ENCODE measurements at regions not wholly inside any gene's neighbourhood (a gene's known extent, or its start where the extent isn't known, plus 50 kb on each side); places are given as distances from the start of the nearest gene placed in this dataset.
"Not testable (repeated sequence)": the region's sequence is repeated elsewhere in the genome, so short reads cannot be mapped to it uniquely, and the experiment has no call there.

GRCh38 chr15:77897113-77897895 is 180.2 kb downstream of the TBC1D2B start:
- not testable (repeated sequence) for DNase-seq

GRCh38 chr15:77896147-77897112 is 181.1 kb downstream of the TBC1D2B start:
- DNase-seq, result not testable (repeated sequence)

DNA sequence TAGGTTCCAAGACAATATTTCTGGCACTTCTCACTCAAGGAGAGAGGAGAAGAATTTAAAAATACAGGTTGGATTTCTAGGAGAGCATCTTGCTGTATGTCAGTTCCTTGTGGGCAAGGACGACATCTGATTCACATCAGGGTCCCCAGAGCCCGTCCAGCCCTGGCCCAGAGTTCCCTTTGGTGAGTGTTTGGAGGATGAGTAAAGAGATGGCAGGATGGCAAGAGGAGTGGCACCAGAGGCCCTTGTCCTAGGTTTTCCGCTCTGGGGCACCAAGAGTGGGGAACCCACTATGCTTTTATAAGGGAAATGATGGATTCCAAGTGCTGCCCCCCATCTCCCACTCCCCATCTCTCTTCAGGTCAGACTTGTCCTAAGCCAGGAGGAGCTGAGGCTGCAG is 181.8 kb downstream of the TBC1D2B start:
- no peak for DNase-seq

DNA sequence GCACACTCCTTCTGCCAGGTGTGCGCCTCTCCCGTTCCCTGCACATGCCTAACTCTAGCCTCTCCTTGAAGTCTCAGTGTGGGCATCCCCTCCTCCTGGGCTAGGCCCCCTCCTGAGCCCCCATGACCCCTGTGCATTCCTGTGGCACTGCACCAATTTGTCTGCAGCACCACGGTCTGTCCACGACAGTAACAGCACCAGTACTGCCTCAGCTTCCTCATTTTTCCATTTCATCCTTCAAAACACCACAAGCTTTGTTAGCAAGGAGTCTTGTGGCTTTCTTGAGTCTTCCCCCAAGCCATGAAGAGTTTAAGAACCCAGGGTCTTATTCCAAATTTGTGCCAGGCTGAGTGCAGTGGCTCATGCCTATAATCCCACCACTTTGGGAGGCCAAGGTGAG is 182.4 kb downstream of the TBC1D2B start:
- not testable (repeated sequence) for DNase-seq

GRCh38 chr15:77893671-77894640 is 183.6 kb downstream of the TBC1D2B start:
- not testable (repeated sequence) for DNase-seq

DNA sequence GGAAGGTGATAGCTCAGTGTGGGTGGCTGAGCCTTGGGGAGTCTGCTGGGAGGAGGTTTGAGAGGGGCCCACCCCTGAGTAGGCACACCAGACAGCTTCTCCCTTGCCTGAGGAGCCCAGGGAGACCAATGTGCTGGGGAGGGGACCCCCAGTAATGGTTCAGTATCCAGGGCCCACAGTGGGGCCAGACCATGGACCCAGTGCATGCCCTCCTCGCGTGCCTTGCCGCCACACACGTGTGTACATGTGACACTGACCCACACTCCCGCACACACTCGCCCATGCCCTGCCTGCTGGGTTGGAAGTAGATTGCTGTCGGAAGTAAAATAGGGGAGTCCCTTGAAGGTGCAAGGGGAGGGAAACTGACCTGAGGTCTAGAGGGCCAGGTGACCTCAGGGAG is 184.3 kb downstream of the TBC1D2B start:
- not testable (repeated sequence) for DNase-seq

- DNase-seq, result no peak
Measured at GRCh38 chr15:77892335-77892734, 185.2 kb downstream of the TBC1D2B start.

DNA sequence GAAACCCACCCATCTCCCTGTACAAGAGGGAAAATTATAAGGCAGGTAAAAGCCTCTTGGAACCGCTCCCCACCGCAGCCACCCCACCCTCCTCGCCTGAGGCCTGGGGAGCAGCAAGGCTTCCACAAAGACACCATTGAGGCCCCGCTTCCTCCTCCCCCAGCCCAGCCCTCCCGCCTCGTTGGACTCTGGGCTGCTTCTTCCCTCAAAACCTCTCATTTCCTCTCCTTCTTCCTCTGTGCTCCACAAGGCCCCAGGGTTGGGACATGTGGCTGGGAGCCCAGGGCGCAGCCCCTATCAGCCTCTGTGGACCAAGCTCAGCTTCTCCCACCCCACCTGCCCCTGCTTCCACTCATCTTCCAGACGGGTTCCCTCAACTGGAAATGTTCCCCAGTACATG is 185.6 kb downstream of the TBC1D2B start:
- DNase-seq, result not testable (repeated sequence)

DNA sequence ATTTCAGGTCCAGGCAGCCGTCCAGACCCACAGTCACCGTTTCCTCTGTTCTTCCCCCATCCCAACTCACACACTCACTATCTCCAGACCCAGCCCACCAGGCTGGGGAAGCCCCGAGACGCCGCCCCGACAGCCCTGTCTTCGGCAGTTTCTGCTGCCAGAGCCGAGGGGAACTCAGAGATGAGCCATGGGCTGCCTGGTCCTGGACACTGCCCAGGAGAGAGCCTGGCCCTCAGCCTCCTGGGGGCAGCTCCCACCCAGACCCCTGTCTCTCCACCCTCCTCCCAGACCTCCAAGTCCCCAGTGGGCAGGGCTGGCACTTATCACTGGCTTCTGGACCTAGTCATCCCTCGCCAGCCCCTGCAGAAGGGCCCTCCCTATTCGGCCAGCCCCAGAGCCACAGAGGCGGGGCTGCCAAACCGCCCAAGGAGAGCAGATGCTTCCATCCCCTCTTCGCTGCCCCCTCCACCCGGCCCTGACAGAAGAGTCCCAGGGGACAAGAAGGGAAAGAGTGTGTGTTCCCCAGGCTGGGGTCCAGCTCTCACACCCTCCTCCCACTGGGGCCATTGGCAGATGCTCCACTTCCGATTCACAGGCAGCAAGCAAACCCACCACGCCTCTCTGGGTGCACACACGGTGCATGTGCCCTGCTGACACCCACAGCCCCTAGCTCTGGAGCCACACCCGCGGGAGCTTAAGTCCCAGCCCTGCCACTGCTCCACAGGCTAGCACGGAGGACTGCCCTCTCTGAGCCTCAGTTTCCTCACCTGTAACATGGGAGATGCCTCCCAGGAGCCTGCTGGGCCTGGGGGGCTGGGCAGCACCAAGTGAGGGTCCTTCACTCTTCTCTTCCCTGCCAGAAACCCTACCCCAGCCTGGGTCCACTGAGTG is 186.4 kb downstream of the TBC1D2B start:
- DNase-seq, result not testable (repeated sequence)

DNA sequence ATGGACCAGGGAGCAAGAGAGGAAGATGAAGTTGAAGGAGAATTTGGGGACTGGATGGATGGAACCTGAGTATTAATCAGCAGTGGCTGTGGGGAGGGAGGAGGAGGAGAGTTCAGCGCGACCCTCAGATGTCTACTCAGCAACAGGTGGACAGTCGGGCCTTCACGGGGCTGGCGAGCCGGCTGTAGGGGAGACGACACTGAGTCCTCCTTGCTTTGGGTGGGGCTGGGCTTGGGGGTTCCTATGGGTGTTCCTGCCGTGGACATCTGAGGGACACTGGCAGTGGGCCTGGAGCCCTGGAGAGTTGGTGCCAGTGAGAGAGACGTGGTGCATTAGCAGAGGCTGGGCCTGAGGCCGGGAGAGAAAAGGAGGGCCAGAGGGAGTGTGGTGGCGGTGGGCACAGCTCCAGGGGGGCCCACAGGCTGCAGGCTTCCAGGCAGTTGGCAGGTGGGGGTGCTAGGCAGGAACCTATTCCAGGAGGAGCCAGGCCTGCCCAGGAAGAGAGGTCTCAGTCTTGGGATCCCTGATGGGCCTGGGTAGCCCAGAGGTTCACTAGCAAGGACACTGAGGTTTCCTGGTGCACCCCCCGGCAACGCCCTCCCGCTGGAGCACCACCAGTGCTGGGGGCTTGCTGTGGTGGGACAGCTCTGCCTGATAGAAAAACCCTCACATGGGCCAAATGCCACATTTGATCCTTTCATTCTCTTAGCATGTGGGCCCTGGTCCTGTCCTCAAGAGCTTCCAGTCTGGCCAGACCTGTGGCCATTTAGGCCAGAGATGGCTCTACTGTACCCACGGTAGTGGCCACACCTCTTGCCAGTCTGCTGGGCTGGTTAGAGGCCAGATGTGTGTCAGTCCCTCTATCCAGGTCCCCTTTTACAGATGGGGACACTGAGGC is 187.4 kb downstream of the TBC1D2B start:
- not testable (repeated sequence) for DNase-seq

DNA sequence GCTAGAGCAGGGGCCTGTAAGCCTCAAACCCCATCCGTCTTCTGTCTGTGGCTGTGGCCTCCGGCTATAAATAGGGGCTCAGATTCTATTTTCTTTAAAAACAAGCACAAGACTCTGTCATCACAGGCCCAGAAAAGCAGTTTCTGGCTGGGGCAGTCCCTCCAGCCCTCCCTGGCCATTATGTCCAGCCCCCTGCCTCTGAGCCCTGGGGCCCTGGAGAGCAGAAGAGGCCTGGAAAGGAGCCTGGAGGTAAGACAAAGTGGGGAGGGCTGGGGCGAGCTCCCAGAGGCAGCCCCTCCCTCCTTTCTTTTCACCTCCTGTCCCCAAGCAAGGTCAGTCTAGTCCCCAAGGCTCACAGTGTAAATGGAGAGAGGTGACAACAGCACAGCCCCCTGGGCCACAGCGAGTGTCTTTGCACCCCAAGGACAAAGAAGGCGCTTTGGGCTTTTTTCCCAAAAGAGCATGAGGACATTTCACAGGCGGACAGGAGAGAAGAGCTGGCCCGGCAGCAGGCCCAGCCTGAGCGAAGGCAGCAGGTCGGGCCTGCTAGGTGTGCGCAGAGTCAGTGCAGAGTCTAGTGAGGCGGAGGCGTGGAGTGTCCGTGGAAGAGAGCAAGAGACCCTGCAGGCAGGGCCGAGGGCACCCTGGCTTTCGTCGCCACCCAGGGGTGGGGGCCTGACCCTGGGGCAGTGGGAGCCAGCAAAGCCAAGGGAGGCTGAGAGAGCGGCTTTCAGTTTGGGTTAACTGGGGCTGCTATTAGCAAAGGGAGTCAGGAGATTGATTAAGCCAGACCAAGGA is 188.3 kb downstream of the TBC1D2B start:
- no peak for DNase-seq

- DNase-seq, result not testable (repeated sequence)
Measured at GRCh38 chr15:77887563-77888429, 189.7 kb downstream of the TBC1D2B start.

DNA sequence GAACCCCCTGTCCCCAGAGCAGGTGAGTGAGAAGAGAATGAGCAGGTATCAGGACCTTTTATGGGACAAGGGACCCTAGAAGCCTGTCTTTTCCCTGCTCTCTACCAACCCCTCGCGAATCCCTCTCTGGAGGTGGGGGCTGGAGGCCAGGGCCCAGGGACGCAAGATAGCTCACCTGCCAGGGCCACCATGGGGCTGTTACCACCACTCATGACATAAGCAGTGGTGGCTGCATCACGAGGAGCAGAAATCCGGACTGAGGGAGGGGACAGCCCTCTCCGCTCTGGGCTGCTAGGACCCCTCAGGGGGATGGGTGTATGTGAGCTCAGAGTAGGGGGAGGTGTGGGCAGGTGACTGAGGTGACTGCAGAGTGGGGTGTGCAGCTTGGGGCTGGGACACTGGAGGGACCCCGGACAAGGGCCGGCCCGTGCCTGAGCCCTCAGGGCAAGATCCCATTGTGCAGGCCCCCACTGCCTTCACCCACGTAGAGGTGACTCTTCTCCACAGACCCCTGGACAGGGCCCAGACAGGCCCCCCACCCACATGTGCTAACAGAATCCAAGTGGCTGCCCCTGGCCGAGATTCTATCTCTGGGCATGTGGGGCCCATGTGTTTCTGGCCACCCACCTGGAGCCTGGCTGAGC is 190.6 kb downstream of the TBC1D2B start:
- no peak for DNase-seq

- DNase-seq, result not testable (repeated sequence)
Measured at GRCh38 chr15:77885877-77886500, 191.5 kb downstream of the TBC1D2B start.

- DNase-seq, result not testable (repeated sequence)
Measured at GRCh38 chr15:77883012-77883411, 194.5 kb downstream of the TBC1D2B start.

DNA sequence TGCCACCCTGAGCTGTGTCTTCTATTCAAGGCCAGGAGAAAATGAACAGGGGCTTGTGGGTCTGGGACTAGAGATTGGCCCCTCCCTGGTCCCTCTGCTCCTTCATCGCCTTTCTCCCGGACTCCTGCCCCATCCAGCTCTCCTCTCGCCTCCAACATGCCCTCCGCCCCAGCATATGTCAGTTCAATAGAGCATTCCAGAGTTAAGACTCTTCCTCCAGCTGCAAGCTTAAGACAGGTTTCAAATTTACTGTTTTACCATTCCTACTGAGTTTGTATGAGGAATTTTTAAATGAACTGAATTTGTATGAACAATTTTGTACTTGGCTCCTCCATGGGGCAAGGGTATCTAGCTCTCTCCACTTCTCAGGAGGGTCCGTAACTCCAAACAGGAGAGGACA is 195.6 kb downstream of the TBC1D2B start:
- DNase-seq, result no peak
